SU-DHL-6 (cell line): ENCODE measurements at regions not wholly inside any gene's neighbourhood (a gene's known extent, or its start where the extent isn't known, plus 50 kb on each side); places are given as distances from the start of the nearest gene placed in this dataset.

ENCODE experiments used
- EZH2phosphoT487 ChIP-seq: fragments of 200-600 bp; sonication (generic), shearing (Covaris generic); conservative IDR thresholded peaks from 2 replicates; pipeline ENCODE4 v1.6.1; 2018; ENCODE audit warnings: mild to moderate bottlenecking, antibody characterized with exemption, low read length, moderate library complexity, mixed read lengths
- TF ChIP-seq, protein P1 (sequence below): fragments of 200-600 bp; sonication (generic); IDR thresholded peaks from one replicate; pipeline ENCODE4 v1.5.1; 2017; ENCODE audit warnings: antibody characterized with exemption, mild to moderate bottlenecking, low read length, moderate library complexity; ENCODE audit not compliant: insufficient read depth, poor library complexity, severe bottlenecking

DNA sequence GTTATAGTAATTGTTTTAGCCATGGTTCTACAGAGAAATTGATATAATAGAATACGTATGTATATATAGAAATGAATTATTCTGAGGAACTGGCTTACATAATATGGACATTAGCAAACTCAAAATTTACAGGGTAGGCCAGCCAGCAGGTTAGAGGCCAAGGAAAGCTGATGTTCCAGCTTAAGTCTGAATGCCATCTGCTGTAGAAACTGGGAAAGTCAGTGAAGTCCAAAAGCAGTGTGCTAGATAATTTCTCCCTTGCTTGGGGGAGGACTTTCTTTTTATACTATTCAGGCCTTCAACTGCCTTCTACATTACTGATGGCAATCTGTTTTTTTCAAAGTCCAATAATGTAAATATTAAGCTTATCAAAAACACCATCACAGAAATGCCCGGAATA is 1174.7 kb downstream of the ZPLD1 start:
- TF ChIP-seq, protein P1, sequence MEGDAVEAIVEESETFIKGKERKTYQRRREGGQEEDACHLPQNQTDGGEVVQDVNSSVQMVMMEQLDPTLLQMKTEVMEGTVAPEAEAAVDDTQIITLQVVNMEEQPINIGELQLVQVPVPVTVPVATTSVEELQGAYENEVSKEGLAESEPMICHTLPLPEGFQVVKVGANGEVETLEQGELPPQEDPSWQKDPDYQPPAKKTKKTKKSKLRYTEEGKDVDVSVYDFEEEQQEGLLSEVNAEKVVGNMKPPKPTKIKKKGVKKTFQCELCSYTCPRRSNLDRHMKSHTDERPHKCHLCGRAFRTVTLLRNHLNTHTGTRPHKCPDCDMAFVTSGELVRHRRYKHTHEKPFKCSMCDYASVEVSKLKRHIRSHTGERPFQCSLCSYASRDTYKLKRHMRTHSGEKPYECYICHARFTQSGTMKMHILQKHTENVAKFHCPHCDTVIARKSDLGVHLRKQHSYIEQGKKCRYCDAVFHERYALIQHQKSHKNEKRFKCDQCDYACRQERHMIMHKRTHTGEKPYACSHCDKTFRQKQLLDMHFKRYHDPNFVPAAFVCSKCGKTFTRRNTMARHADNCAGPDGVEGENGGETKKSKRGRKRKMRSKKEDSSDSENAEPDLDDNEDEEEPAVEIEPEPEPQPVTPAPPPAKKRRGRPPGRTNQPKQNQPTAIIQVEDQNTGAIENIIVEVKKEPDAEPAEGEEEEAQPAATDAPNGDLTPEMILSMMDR = no peak
- TF ChIP-seq EZH2phosphoT487 = no peak
